Trophoblast cell (in vitro differentiated cells and primary cell): ENCODE measurements at regions not wholly inside any gene's neighbourhood (a gene's known extent, or its start where the extent isn't known, plus 50 kb on each side); places are given as distances from the start of the nearest gene placed in this dataset.

Experiments
- DNase-seq, 2 donors: peaks; one replicate each; pipeline ENCODE4 v3.0.0-alpha.2; 2016
- H2AFZ ChIP-seq: 2 replicates; pipeline ENCODE4 v1.6.1; 2013; ENCODE audit warnings: low read length, moderate library complexity, mild to moderate bottlenecking; ENCODE audit not compliant: insufficient read depth, poor library complexity
- H2AK5ac ChIP-seq: 2 replicates; pipeline ENCODE4 v1.6.1; 2013; ENCODE audit warnings: mild to moderate bottlenecking, low read length
- H2BK120ac ChIP-seq: 2 replicates; pipeline ENCODE4 v1.6.1; 2013; ENCODE audit warnings: low read length, mild to moderate bottlenecking, moderate library complexity; ENCODE audit not compliant: insufficient read depth, poor library complexity
- H2BK12ac ChIP-seq: 2 replicates; pipeline ENCODE4 v1.6.1; 2013; ENCODE audit warnings: mild to moderate bottlenecking, low read length, moderate library complexity
- H2BK5ac ChIP-seq: 2 replicates; pipeline ENCODE4 v1.6.1; 2013; ENCODE audit warnings: low read length, low read depth, moderate library complexity, mild to moderate bottlenecking; ENCODE audit not compliant: poor library complexity
- H3K14ac ChIP-seq: 2 replicates; pipeline ENCODE4 v1.6.1; 2013; ENCODE audit warnings: mild to moderate bottlenecking, low read length
- H3K18ac ChIP-seq: 2 replicates; pipeline ENCODE4 v1.6.1; 2013; ENCODE audit warnings: mild to moderate bottlenecking, low read length
- H3K23ac ChIP-seq: 2 replicates; pipeline ENCODE4 v1.6.1; 2013; ENCODE audit warnings: low read length
- H3K27ac ChIP-seq: 2 replicates; pipeline ENCODE4 v1.5.1; 2013; ENCODE audit warnings: low read depth, mild to moderate bottlenecking, inconsistent platforms, low read length, moderate library complexity
- H3K27me3 ChIP-seq: 2 replicates; pipeline ENCODE4 v1.6.1; 2013; ENCODE audit warnings: inconsistent platforms, mild to moderate bottlenecking, low read length, moderate library complexity; ENCODE audit not compliant: insufficient read depth
- H3K36me3 ChIP-seq, 2 experiments: 1 replicate in 1 of 2; 2 replicates in 1 of 2; pipeline ENCODE4 v1.6.1; 2013; ENCODE audit warnings: low read length in 2 of 2, mild to moderate bottlenecking in 2 of 2, moderate library complexity in 1 of 2; ENCODE audit not compliant: insufficient read depth in 2 of 2, control insufficient read depth in 1 of 2
- H3K4ac ChIP-seq: 2 replicates; pipeline ENCODE4 v1.6.1; 2013; ENCODE audit warnings: low read depth, mild to moderate bottlenecking, low read length, moderate library complexity
- H3K4me1 ChIP-seq, 2 experiments: 1 replicate in 1 of 2; 2 replicates in 1 of 2; pipeline ENCODE4 v1.6.1; 2013; ENCODE audit warnings: low read length in 2 of 2, mild to moderate bottlenecking in 2 of 2, moderate library complexity in 1 of 2; ENCODE audit not compliant: insufficient read depth in 2 of 2, control insufficient read depth in 1 of 2
- H3K4me2 ChIP-seq: 2 replicates; pipeline ENCODE4 v1.6.1; 2013; ENCODE audit warnings: inconsistent platforms, mild to moderate bottlenecking, low read length, moderate library complexity
- H3K4me3 ChIP-seq: 2 replicates; pipeline ENCODE4 v1.5.1; 2013; ENCODE audit warnings: mild to moderate bottlenecking, low read depth, low read length, inconsistent platforms
- H3K79me1 ChIP-seq: one replicate; pipeline ENCODE4 v1.6.1; 2013; ENCODE audit warnings: low read length
- H3K79me2 ChIP-seq: 2 replicates; pipeline ENCODE4 v1.6.1; 2013; ENCODE audit warnings: low read length, mild to moderate bottlenecking; ENCODE audit not compliant: control insufficient read depth, insufficient read depth, poor library complexity
- H3K9ac ChIP-seq: 2 replicates; pipeline ENCODE4 v1.6.1; 2013; ENCODE audit warnings: mild to moderate bottlenecking, low read length
- H3K9me3 ChIP-seq: 2 replicates; pipeline ENCODE4 v1.6.1; 2013; ENCODE audit warnings: low read depth, mild to moderate bottlenecking, control low read depth, inconsistent platforms, low read length; ENCODE audit not compliant: insufficient read depth
- H4K12ac ChIP-seq: 2 replicates; pipeline ENCODE4 v1.6.1; 2013; ENCODE audit warnings: low read depth, mild to moderate bottlenecking, low read length, moderate library complexity
- H4K8ac ChIP-seq: 2 replicates; pipeline ENCODE4 v1.6.1; 2013; ENCODE audit warnings: low read depth, mild to moderate bottlenecking, low read length, moderate library complexity
- H4K91ac ChIP-seq: one replicate; pipeline ENCODE4 v1.6.1; 2013; ENCODE audit warnings: low read depth, mild to moderate bottlenecking, low read length, moderate library complexity
- WGBS: extraction: QIAGEN DNeasy Blood & Tissue Kit; methylation state at CpG from one replicate; pipeline ENCODE4 v1.1.7; 2013; ENCODE audit warnings: missing lambda C conversion rate; ENCODE audit not compliant: insufficient read length, insufficient coverage; ENCODE audit errors: extremely low coverage; 5-methylcytosine and 5-hydroxymethylcytosine counted together

DNA sequence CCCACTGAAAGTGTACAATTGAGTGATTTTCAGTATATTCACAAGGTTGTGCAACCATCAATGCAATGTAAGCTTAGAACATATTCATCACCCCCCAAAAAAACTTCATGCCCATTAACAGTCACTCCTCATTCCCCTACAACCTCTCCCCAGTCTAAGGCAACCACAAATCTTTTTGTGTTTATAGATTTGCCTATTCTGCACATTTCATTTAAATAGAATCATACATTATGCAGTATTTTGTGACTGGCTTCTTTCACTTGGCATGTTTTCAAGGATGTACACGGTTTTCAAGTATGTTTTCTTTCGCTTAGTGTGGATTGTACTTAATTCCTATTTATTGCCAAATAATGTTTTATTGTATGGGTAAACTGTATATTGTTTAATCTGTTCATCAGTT lies 95.6 kb upstream of the ADRA1D start:
- no peak for DNase-seq
- no CpG with 5 or more reads among the region's 2 CpGs for WGBS
- Histone ChIP-seq H2BK120ac (no peak overlapping the region), H2BK12ac (no peak overlapping the region), H3K18ac (no peak overlapping the region), H3K9me3 (no peaks in the 10 kb centered on the region), H2BK5ac (no peak overlapping the region), H2AK5ac (no peak overlapping the region), H3K36me3 (no peaks in the 10 kb centered on the region), H3K14ac (no peak overlapping the region), H3K4me1 (peaks cover 0 to 3% of the 10 kb centered on the region in 2 experiments), H3K23ac (no peak overlapping the region), H4K8ac (no peak overlapping the region), H2AFZ (no peak overlapping the region), H4K12ac (no peak overlapping the region), H3K79me1 (no peaks in the 10 kb centered on the region), H3K4me3 (no peak overlapping the region), H3K27ac (no peak overlapping the region), H4K91ac (no peak overlapping the region), H3K27me3 (no peaks in the 10 kb centered on the region), H3K4ac (no peak overlapping the region), H3K4me2 (no peak overlapping the region), H3K79me2 (no peaks in the 10 kb centered on the region), H3K9ac (no peak overlapping the region)

DNA sequence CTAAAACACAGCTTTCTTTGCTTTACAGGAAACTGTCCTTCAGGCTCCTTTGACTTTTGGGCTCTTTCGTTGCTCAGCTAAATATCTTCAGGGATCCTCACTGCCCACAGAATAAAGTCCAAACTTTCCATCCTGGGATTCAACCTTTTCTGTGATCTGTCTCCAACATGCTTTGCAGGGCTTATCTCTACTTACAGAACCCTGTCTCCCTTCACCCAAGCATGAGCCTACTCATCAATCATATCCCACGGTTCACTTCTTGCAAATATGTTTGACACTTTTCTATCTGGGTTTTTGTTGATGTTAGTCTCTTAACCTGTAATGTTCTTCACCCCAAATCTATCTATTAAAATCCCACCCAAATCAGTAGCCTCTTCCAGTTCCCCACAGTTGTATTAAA lies 93.5 kb upstream of the ADRA1D start:
- no peak overlapping the region for H4K8ac ChIP-seq
- no peak overlapping the region for H3K27ac ChIP-seq
- H3K4me1 ChIP-seq = peaks cover 0 to 3% of the 10 kb centered on the region in 2 experiments
- no peak overlapping the region for H3K18ac ChIP-seq
- H4K91ac ChIP-seq = no peak overlapping the region
- no peak overlapping the region for H2AK5ac ChIP-seq
- no peak overlapping the region for H4K12ac ChIP-seq
- H3K79me2 ChIP-seq = no peaks in the 10 kb centered on the region
- no peak overlapping the region for H3K4me2 ChIP-seq
- H3K14ac ChIP-seq = no peak overlapping the region
- no peaks in the 10 kb centered on the region for H3K27me3 ChIP-seq
- no peak for DNase-seq
- H2AFZ ChIP-seq = no peak overlapping the region
- no peak overlapping the region for H3K23ac ChIP-seq
- WGBS = no CpG with 5 or more reads among the region's 2 CpGs
- H3K4ac ChIP-seq = no peak overlapping the region
- H2BK5ac ChIP-seq = no peak overlapping the region
- H2BK12ac ChIP-seq = no peak overlapping the region
- no peaks in the 10 kb centered on the region for H3K36me3 ChIP-seq
- no peak overlapping the region for H3K9ac ChIP-seq
- no peaks in the 10 kb centered on the region for H3K79me1 ChIP-seq
- no peaks in the 10 kb centered on the region for H3K9me3 ChIP-seq
- no peak overlapping the region for H2BK120ac ChIP-seq
- no peak overlapping the region for H3K4me3 ChIP-seq

DNA sequence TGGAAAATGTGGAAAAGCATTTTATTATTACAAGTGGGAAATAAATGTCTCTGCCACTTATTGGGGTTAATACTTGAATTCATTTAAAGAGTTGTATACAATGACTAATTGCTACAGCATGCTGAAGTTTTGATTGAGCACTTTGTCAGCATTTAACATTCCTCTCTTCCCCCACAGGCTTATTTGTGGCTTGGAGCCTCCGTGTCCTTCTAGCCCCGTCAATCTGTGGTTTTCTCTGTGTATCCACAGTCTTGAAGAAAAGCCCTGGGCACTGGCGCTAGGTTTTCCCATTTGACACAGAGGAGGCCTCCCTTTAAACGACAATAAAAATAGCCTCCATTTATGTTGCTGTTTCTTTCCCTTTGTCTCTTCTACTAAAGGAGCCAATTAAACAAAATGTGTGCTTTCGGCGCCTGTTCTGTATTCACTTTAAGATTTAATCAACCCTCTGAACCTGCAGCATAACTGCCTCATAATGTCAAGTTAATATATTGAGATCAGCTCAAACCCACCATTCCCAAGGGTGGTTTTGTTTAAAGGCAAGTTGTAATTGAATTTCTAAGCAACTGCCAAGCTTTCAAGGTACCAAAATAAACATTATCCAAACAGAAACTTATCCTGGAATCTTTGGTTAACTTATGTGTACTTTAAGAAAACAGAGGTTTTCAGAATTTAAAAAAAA lies 92.9 kb upstream of the ADRA1D start:
- H3K27me3 ChIP-seq = no peaks in the 10 kb centered on the region
- no peaks in the 10 kb centered on the region for H3K36me3 ChIP-seq
- no peak overlapping the region for H3K4me2 ChIP-seq
- H2BK12ac ChIP-seq = no peak overlapping the region
- H3K23ac ChIP-seq = no peak overlapping the region
- WGBS = no CpG with 5 or more reads among the region's 6 CpGs
- H3K18ac ChIP-seq = no peak overlapping the region
- H3K4me3 ChIP-seq = no peak overlapping the region
- H4K8ac ChIP-seq = no peak overlapping the region
- H4K12ac ChIP-seq = no peak overlapping the region
- H3K14ac ChIP-seq = no peak overlapping the region
- no peak overlapping the region for H2AK5ac ChIP-seq
- no peak for DNase-seq
- no peaks in the 10 kb centered on the region for H3K79me2 ChIP-seq
- no peaks in the 10 kb centered on the region for H3K9me3 ChIP-seq
- H2BK120ac ChIP-seq = no peak overlapping the region
- no peak overlapping the region for H2AFZ ChIP-seq
- H3K9ac ChIP-seq = no peak overlapping the region
- H3K4me1 ChIP-seq = peaks cover 0 to 3% of the 10 kb centered on the region in 2 experiments
- no peak overlapping the region for H3K4ac ChIP-seq
- no peak overlapping the region for H2BK5ac ChIP-seq
- no peak overlapping the region for H4K91ac ChIP-seq
- H3K79me1 ChIP-seq = no peaks in the 10 kb centered on the region
- H3K27ac ChIP-seq = no peak overlapping the region

DNA sequence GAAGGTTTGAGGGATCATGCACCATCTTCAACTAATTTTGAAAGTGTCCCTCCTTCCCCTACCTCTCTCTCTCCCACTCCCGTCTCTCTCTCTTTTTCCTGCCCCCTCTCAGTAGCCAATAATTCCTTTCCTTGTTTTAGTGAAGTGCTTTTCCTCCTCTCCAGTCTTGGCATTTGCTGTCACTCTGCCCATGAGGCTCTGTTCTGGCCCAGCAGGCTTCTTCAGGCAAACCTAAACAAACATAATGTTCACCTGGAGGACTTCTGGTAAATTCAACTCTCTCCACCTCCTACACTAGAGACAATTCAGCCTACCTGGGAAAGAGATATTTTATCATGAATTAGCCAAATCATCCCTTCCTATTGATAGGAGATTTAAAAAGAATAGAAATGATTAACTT lies 86.6 kb upstream of the ADRA1D start:
- no CpG with 5 or more reads among the region's 1 CpG for WGBS

More for the DNA sequence above, 86.6 kb upstream of the ADRA1D start:
- Histone ChIP-seq H3K18ac (no peak overlapping the region), H3K4me2 (no peak overlapping the region), H3K9ac (no peak overlapping the region), H3K27me3 (no peaks in the 10 kb centered on the region), H2BK5ac (no peak overlapping the region), H3K14ac (no peak overlapping the region), H2AFZ (no peak overlapping the region), H2BK12ac (no peak overlapping the region), H3K36me3 (no peaks in the 10 kb centered on the region), H3K4ac (no peak overlapping the region), H4K8ac (no peak overlapping the region), H3K9me3 (no peaks in the 10 kb centered on the region), H3K4me1 (no peaks in the 10 kb centered on the region), H4K91ac (no peak overlapping the region), H2AK5ac (no peak overlapping the region), H3K79me2 (no peaks in the 10 kb centered on the region), H3K79me1 (no peaks in the 10 kb centered on the region), H2BK120ac (no peak overlapping the region), H3K23ac (no peak overlapping the region), H3K27ac (no peak overlapping the region), H3K4me3 (no peak overlapping the region), H4K12ac (no peak overlapping the region)
- no peak for DNase-seq
